GM12864 (cell line): ENCODE measurements at regions not wholly inside any gene's neighbourhood (a gene's known extent, or its start where the extent isn't known, plus 50 kb on each side); places are given as distances from the start of the nearest gene placed in this dataset.
"Not testable (repeated sequence)": the region's sequence is repeated elsewhere in the genome, so short reads cannot be mapped to it uniquely, and the experiment has no call there.

Experiments used
- DNase-seq: peaks from one replicate; pipeline ENCODE4 v3.0.0-alpha.2; 2011; ENCODE audit warnings: low read depth
- H3K4me3 ChIP-seq: 2 replicates; pipeline ENCODE4 v1.5.1; 2011; ENCODE audit warnings: mild to moderate bottlenecking, low read depth, low read length, control low read depth
- TF ChIP-seq, protein P1 (sequence below): IDR thresholded peaks from 2 replicates; pipeline ENCODE4 v1.5.1; 2011; ENCODE audit warnings: low read depth, mild to moderate bottlenecking, moderate library complexity, low read length, control low read depth, inconsistent platforms; ENCODE audit errors: missing control alignments

DNA sequence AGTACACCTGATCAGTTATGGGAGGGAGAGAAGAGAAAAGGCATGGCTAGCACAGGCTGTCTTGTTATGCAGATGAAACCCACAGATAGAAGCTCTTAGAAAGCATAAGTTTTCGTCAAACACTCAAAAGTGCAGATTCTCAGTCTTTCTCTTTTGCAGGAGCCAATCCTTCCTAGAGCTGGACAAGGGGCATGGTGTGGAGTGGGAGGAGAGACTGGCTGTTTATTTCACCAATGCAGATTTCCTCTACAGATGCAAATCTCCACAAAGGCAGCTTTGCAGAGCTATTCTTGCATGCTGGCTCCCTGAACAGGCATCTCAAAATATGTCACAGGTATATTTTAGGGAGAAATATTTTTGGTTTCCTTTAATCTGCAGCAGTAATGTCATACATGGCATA is 1400.7 kb downstream of the CDH8 start:
- DNase-seq, result no peak
- H3K4me3 ChIP-seq, result no peak overlapping the region
- TF ChIP-seq, protein P1, sequence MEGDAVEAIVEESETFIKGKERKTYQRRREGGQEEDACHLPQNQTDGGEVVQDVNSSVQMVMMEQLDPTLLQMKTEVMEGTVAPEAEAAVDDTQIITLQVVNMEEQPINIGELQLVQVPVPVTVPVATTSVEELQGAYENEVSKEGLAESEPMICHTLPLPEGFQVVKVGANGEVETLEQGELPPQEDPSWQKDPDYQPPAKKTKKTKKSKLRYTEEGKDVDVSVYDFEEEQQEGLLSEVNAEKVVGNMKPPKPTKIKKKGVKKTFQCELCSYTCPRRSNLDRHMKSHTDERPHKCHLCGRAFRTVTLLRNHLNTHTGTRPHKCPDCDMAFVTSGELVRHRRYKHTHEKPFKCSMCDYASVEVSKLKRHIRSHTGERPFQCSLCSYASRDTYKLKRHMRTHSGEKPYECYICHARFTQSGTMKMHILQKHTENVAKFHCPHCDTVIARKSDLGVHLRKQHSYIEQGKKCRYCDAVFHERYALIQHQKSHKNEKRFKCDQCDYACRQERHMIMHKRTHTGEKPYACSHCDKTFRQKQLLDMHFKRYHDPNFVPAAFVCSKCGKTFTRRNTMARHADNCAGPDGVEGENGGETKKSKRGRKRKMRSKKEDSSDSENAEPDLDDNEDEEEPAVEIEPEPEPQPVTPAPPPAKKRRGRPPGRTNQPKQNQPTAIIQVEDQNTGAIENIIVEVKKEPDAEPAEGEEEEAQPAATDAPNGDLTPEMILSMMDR, result no peak

DNA sequence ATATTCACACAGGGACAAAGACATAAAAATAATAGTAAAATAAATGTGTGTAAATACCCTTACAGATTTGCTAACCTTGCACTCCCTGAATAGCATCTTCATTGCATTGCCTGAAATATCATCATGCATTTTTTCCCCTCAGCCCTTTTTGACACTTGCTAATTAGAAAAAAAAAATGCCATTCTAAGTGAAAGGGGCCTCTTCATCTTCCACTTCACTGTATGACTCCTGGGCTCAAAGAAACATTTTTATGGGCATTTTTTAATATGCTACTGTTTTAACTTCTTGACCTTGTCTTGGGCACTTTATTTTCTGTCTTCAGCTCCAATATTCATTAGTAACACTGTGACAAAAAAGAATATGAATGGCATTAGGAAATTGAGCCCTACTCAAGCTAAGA is 1424.4 kb downstream of the CDH8 start:
- no peak for DNase-seq
- no peak overlapping the region for H3K4me3 ChIP-seq
- TF ChIP-seq, protein P1, result no peak

DNA sequence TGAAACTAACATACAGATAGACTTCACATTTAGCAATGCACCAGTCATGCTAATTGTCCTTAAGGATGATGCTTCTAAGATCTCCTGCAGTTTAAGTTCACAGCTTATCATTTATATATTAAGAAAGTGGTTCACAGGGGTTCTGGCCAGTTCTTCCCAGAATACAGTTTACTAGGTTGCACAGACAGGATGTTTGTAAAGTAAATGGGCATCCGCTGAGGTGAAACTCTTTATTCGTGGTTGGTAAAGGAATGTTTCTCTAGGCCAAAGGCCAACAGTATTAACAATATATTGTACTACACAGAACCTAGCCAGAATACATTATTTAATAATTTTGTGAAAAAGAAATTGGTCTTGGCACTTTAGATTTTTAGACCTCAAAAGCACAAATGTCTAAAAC is 1427.3 kb downstream of the CDH8 start:
- TF ChIP-seq, protein P1, result no peak
- H3K4me3 ChIP-seq, result no peak overlapping the region
- DNase-seq, result no peak

DNA sequence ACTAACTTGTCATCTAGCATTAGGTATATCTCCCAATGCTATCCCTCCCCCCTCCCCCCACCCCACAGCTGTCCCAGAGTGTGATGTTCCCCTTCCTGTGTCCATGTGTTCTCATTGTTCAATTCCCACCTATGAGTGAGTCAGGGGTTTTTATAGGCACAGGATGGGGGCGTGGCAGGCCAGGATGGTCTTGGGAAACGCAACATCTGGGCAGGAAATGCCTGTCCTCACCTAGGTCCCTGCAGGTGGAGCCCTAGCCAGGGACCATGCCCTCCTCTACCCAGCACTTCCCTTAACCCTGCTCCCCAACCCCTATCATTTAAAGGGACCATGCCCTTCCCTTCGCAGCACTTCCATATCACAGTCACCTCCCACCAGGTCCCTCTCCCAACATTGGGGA is 1430.6 kb downstream of the CDH8 start:
- not testable (repeated sequence) for DNase-seq, H3K4me3 ChIP-seq

DNA sequence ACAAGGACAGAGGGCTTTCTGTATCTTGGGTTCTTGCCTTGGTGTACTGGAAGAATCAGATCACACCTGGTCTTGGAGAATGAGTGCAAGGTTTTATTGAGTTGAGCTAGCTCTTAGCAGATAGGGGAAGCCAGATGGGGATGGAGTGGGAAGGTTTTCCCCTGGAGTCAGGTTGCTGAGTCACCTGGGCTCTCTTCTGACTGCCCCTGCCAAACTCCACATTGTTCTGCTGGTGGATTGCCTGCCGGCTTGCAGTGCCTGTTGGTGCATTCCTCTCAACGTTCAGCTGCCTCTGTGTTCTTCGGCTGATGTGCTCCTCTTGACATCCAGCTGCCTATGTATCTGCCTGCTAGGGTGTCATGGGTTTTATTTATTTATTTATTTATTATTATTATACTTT is 1431.1 kb downstream of the CDH8 start:
- H3K4me3 ChIP-seq, result no peak overlapping the region
- no peak for DNase-seq
- TF ChIP-seq, protein P1, result no peak

DNA sequence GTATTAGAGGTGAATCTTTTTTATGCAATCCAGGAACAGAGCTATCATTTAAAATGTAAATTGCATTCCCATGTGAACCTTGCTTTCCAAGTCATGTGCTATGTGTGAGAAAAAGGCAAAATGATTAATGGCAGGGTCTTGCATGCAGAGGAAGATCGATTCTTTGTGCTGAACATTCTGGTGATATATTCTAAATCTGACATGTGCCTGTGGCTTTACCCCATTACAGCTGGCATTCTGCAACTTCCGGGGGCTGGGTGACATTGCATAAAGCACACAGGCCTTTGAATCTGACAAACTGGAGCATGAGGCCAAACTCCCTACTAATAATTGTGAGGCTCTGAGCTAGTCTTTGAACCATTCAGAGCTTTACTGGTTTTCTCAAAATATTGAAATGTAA is 1449.7 kb downstream of the CDH8 start:
- no peak for DNase-seq
- H3K4me3 ChIP-seq, result no peak overlapping the region
- TF ChIP-seq, protein P1, result no peak

DNA sequence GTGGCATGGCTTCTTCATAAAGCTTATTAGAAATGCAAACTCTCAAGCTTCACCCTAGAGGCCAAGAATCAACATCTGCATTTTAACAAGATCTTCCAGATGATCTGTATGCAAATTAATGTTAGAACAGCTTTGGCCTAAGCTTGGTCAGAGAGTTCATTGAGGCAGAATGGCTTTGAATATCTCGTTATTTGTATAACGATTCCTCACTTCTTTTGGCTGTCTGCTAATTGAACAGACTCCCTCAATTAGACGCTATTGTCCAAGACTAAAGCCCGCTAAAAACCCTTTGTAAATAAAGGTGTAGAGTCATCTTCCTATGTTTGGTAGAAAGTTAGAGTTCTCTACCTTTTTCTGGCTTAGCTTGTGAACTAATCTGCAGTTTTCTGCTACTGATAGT is 1453.7 kb downstream of the CDH8 start:
- TF ChIP-seq, protein P1, result no peak
- no peak for DNase-seq
- H3K4me3 ChIP-seq, result no peak overlapping the region

DNA sequence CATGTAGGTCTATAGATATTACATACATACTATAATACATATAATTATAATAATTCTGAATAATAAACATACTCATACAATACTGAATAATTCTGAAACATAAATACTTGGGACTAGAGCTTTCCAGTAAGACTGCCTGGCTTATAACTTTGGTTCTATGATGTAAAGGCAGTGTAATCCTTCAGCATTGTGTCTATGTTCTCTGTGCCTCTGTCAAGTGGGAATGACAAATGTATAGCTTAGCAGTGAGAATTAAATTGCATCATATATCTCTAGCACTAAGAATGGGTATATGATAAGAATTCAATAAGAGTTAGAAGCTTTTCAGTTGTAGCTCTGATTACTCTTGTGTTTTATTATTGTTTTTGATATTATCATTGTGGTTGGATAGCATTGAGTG is 1469.3 kb downstream of the CDH8 start:
- TF ChIP-seq, protein P1, result no peak

More for the DNA sequence above, 1469.3 kb downstream of the CDH8 start:
- no peak for DNase-seq
- no peak overlapping the region for H3K4me3 ChIP-seq
